GM12891 (cell line): ENCODE measurements at regions not wholly inside any gene's neighbourhood (a gene's known extent, or its start where the extent isn't known, plus 50 kb on each side); places are given as distances from the start of the nearest gene placed in this dataset.

Source experiments
- POLR2A ChIP-seq: IDR thresholded peaks from 2 replicates; pipeline ENCODE4 v1.6.1; 2011; ENCODE audit warnings: low read depth, low read length, control low read depth
- POLR2AphosphoS5 ChIP-seq: IDR thresholded peaks from 2 replicates; pipeline ENCODE4 v1.6.1; 2011; ENCODE audit warnings: low read depth, low read length, control low read depth

- TF ChIP-seq POLR2A (no peak), POLR2AphosphoS5 (no peak)
Measured at GRCh38 chr17:72434991-72435618, 314.3 kb downstream of the SOX9 start.
